ENCODE measurements at regions not wholly inside any gene's neighbourhood (a gene's known extent, or its start where the extent isn't known, plus 50 kb on each side); places are given as distances from the start of the nearest gene placed in this dataset.

DNA sequence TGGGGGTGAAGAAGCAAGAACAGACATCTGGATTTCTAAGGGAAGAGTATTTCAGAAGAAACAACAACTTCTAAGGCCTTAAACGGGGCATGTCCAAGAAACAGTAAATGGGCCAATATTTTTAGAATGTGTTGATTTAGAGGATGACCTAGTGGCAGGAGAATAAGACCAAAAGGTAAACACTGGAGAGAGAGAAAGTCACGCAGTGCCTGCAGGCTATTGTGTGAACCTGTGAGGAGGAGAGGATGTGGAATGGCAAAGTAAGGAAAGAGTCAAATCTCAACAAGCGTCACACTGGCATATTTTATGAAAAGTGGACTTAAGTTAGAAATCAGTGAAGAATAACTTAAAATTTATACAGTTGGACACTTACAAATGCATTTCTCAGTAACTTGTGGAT lies 78.1 kb upstream of the EGFR start:
- TF ChIP-seq POLR2A (IDR thresholded peaks at IDR 0.05) (no peak), POLR2AphosphoS5 (IDR thresholded peaks at IDR 0.05) (no peak)
- TF ChIP-seq, protein P1, sequence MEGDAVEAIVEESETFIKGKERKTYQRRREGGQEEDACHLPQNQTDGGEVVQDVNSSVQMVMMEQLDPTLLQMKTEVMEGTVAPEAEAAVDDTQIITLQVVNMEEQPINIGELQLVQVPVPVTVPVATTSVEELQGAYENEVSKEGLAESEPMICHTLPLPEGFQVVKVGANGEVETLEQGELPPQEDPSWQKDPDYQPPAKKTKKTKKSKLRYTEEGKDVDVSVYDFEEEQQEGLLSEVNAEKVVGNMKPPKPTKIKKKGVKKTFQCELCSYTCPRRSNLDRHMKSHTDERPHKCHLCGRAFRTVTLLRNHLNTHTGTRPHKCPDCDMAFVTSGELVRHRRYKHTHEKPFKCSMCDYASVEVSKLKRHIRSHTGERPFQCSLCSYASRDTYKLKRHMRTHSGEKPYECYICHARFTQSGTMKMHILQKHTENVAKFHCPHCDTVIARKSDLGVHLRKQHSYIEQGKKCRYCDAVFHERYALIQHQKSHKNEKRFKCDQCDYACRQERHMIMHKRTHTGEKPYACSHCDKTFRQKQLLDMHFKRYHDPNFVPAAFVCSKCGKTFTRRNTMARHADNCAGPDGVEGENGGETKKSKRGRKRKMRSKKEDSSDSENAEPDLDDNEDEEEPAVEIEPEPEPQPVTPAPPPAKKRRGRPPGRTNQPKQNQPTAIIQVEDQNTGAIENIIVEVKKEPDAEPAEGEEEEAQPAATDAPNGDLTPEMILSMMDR (IDR thresholded peaks at IDR 0.05 in 8 of 11, conservative IDR thresholded peaks at IDR 0.05 in 3 of 11): no peak
